ENCODE measurements at regions not wholly inside any gene's neighbourhood (a gene's known extent, or its start where the extent isn't known, plus 50 kb on each side); places are given as distances from the start of the nearest gene placed in this dataset.
"Not testable (repeated sequence)": the region's sequence is repeated elsewhere in the genome, so short reads cannot be mapped to it uniquely, and the experiment has no call there.

GRCh38 chr5:58300346-58300895, 159.5 kb downstream of the PLK2 start:
- Histone ChIP-seq H3K4me2 (ENCODE audit: low read length) (no peak overlapping the region), H3K27ac (ENCODE audit: low read depth, low read length, poor library complexity, severe bottlenecking) (no peak overlapping the region)
- no peak for TF ChIP-seq EZH2 (IDR thresholded peaks at IDR 0.05; ENCODE audit: borderline replicate concordance, low read length)

GRCh38 chr5:58299256-58299655, 160.6 kb downstream of the PLK2 start:
- Histone ChIP-seq H3K9me2 (ENCODE audit: low read depth, low read length) (no peaks in the 10 kb centered on the region), H4K20me1 (ENCODE audit: insufficient read depth, low read length) (no peaks in the 10 kb centered on the region), H3K79me2 (ENCODE audit: insufficient read depth, low read length) (no peaks in the 10 kb centered on the region), H3K4me2 (ENCODE audit: low read length) (no peak overlapping the region), H3K4me1 (ENCODE audit: insufficient read depth, low read length, severe bottlenecking) (no peaks in the 10 kb centered on the region), H3K9me3 (ENCODE audit: low read length) (no peaks in the 10 kb centered on the region), H3K27ac (ENCODE audit: low read depth, low read length, poor library complexity, severe bottlenecking) (no peak overlapping the region), H3K4me3 (ENCODE audit: low read depth, low read length, poor library complexity, severe bottlenecking) (no peak overlapping the region), H3K9ac (ENCODE audit: low read length) (no peak overlapping the region), H3K27me3 (ENCODE audit: insufficient read depth, low read length) (no peaks in the 10 kb centered on the region), H2AFZ (ENCODE audit: low read length) (no peak overlapping the region), H3K36me3 (ENCODE audit: insufficient read depth, low read length) (no peaks in the 10 kb centered on the region), H3F3A (ENCODE audit: insufficient read depth, low read length) (no peaks in the 10 kb centered on the region)
- TF ChIP-seq CTCF (IDR thresholded peaks at IDR 0.05; ENCODE audit: low read length) (no peak), EZH2 (IDR thresholded peaks at IDR 0.05; ENCODE audit: borderline replicate concordance, low read length) (no peak)

More at GRCh38 chr5:58300346-58300895, 159.5 kb downstream of the PLK2 start:
- Histone ChIP-seq H3K9me3 (ENCODE audit: low read length) (no peaks in the 10 kb centered on the region), H3K9ac (ENCODE audit: low read length) (no peak overlapping the region), H3K4me1 (ENCODE audit: insufficient read depth, low read length, severe bottlenecking) (no peaks in the 10 kb centered on the region), H3K79me2 (ENCODE audit: insufficient read depth, low read length) (no peaks in the 10 kb centered on the region), H3K27me3 (ENCODE audit: insufficient read depth, low read length) (no peaks in the 10 kb centered on the region), H3F3A (ENCODE audit: insufficient read depth, low read length) (no peaks in the 10 kb centered on the region), H2AFZ (ENCODE audit: low read length) (no peak overlapping the region), H3K4me3 (ENCODE audit: low read depth, low read length, poor library complexity, severe bottlenecking) (no peak overlapping the region), H3K9me2 (ENCODE audit: low read depth, low read length) (no peaks in the 10 kb centered on the region), H4K20me1 (ENCODE audit: insufficient read depth, low read length) (no peaks in the 10 kb centered on the region), H3K36me3 (ENCODE audit: insufficient read depth, low read length) (no peaks in the 10 kb centered on the region)

- Histone ChIP-seq H3K4me3 (ENCODE audit: low read depth, low read length, poor library complexity, severe bottlenecking) (no peak overlapping the region), H3F3A (ENCODE audit: insufficient read depth, low read length) (no peaks in the 10 kb centered on the region), H3K9me3 (ENCODE audit: low read length) (no peaks in the 10 kb centered on the region), H2AFZ (ENCODE audit: low read length) (no peak overlapping the region), H3K27me3 (ENCODE audit: insufficient read depth, low read length) (no peaks in the 10 kb centered on the region), H3K79me2 (ENCODE audit: insufficient read depth, low read length) (no peaks in the 10 kb centered on the region), H3K4me1 (ENCODE audit: insufficient read depth, low read length, severe bottlenecking) (no peaks in the 10 kb centered on the region), H4K20me1 (ENCODE audit: insufficient read depth, low read length) (no peaks in the 10 kb centered on the region), H3K9ac (ENCODE audit: low read length) (no peak overlapping the region), H3K9me2 (ENCODE audit: low read depth, low read length) (no peaks in the 10 kb centered on the region), H3K27ac (ENCODE audit: low read depth, low read length, poor library complexity, severe bottlenecking) (no peak overlapping the region), H3K36me3 (ENCODE audit: insufficient read depth, low read length) (no peaks in the 10 kb centered on the region), H3K4me2 (ENCODE audit: low read length) (no peak overlapping the region)
- TF ChIP-seq CTCF (IDR thresholded peaks at IDR 0.05; ENCODE audit: low read length), result no peak
- no peak for TF ChIP-seq EZH2 (IDR thresholded peaks at IDR 0.05; ENCODE audit: borderline replicate concordance, low read length)
Observed at GRCh38 chr5:58294598-58295305, 165.1 kb downstream of the PLK2 start.

GRCh38 chr5:58288275-58288674, 171.6 kb downstream of the PLK2 start:
- H3F3A ChIP-seq (ENCODE audit: insufficient read depth, low read length); H3K36me3 ChIP-seq (ENCODE audit: insufficient read depth, low read length); H3K9me3 ChIP-seq (ENCODE audit: low read length); H3K4me2 ChIP-seq (ENCODE audit: low read length); H4K20me1 ChIP-seq (ENCODE audit: insufficient read depth, low read length); H3K27ac ChIP-seq (ENCODE audit: low read depth, low read length, poor library complexity, severe bottlenecking); H3K9me2 ChIP-seq (ENCODE audit: low read depth, low read length); H3K79me2 ChIP-seq (ENCODE audit: insufficient read depth, low read length); H3K27me3 ChIP-seq (ENCODE audit: insufficient read depth, low read length); H3K9ac ChIP-seq (ENCODE audit: low read length); H3K4me1 ChIP-seq (ENCODE audit: insufficient read depth, low read length, severe bottlenecking); H3K4me3 ChIP-seq (ENCODE audit: low read depth, low read length, poor library complexity, severe bottlenecking); H2AFZ ChIP-seq (ENCODE audit: low read length): not testable (repeated sequence)
